DND-41 (cell line): ENCODE measurements at regions not wholly inside any gene's neighbourhood (a gene's known extent, or its start where the extent isn't known, plus 50 kb on each side); places are given as distances from the start of the nearest gene placed in this dataset.

Experiments
- ATAC-seq: fragments of 200-7000 bp; cut with Tn5 transposase; 3 replicates; pipeline ENCODE4 v1.9.1; 2021; ENCODE audit warnings: low read depth; ENCODE audit not compliant: insufficient read depth
- DNase-seq: peaks from one replicate; pipeline ENCODE4 v3.0.0-alpha.2; 2020
- H2AFZ ChIP-seq: 2 replicates; pipeline ENCODE4 v1.6.0; 2012; ENCODE audit warnings: low read depth, low read length
- H3K27ac ChIP-seq: 2 replicates; pipeline ENCODE4 v1.5.1; 2012; ENCODE audit warnings: low read length, inconsistent platforms
- H3K27me3 ChIP-seq: fragments of 200-600 bp; sonication (generic); 2 replicates; pipeline ENCODE4 v1.6.0; 2012; ENCODE audit warnings: low read length, mild to moderate bottlenecking, inconsistent platforms; ENCODE audit not compliant: insufficient read depth, poor library complexity
- H3K36me3 ChIP-seq: 2 replicates; pipeline ENCODE4 v1.5.1; 2012; ENCODE audit warnings: low read length, inconsistent platforms; ENCODE audit not compliant: insufficient read depth
- H3K4me1 ChIP-seq: 2 replicates; pipeline ENCODE4 v1.5.1; 2012; ENCODE audit warnings: mild to moderate bottlenecking, low read length; ENCODE audit not compliant: insufficient read depth
- H3K4me2 ChIP-seq: 2 replicates; pipeline ENCODE4 v1.6.0; 2012; ENCODE audit warnings: mild to moderate bottlenecking, moderate library complexity, low read length, inconsistent platforms; ENCODE audit not compliant: insufficient read depth
- H3K4me3 ChIP-seq, 2 experiments: fragments of 200-600 bp in 1 of 2; shearing (Covaris generic) in 1 of 2; 2 replicates each; pipeline ENCODE4 v1.5.1; 2012 to 2016; ENCODE audit warnings: inconsistent platforms in 2 of 2, low read length in 2 of 2, mild to moderate bottlenecking in 2 of 2, low read depth in 1 of 2, moderate library complexity in 1 of 2
- H3K79me2 ChIP-seq: 2 replicates; pipeline ENCODE4 v1.6.0; 2012; ENCODE audit warnings: low read length, inconsistent platforms; ENCODE audit not compliant: insufficient read depth
- H3K9ac ChIP-seq: 2 replicates; pipeline ENCODE4 v1.6.0; 2012; ENCODE audit warnings: low read depth, mild to moderate bottlenecking, inconsistent platforms, low read length, moderate library complexity
- H3K9me3 ChIP-seq: 2 replicates; pipeline ENCODE4 v1.5.1; 2012; ENCODE audit warnings: low read length, moderate library complexity, mild to moderate bottlenecking, inconsistent platforms; ENCODE audit not compliant: insufficient read depth, severe bottlenecking
- H4K20me1 ChIP-seq: 2 replicates; pipeline ENCODE4 v1.6.0; 2012; ENCODE audit warnings: low read length; ENCODE audit not compliant: insufficient read depth
- EZH2 ChIP-seq: IDR thresholded peaks from 3 replicates; pipeline ENCODE4 v1.6.1; 2012; ENCODE audit warnings: borderline replicate concordance, low read depth, mild to moderate bottlenecking, moderate library complexity, low read length, inconsistent platforms; ENCODE audit not compliant: severe bottlenecking
- TF ChIP-seq, protein P1 (sequence below): IDR thresholded peaks from 2 replicates; pipeline ENCODE4 v1.5.1; 2012; ENCODE audit warnings: borderline replicate concordance, low read length, moderate library complexity, mild to moderate bottlenecking; ENCODE audit not compliant: poor library complexity, severe bottlenecking; ENCODE audit errors: extremely low read depth

DNA sequence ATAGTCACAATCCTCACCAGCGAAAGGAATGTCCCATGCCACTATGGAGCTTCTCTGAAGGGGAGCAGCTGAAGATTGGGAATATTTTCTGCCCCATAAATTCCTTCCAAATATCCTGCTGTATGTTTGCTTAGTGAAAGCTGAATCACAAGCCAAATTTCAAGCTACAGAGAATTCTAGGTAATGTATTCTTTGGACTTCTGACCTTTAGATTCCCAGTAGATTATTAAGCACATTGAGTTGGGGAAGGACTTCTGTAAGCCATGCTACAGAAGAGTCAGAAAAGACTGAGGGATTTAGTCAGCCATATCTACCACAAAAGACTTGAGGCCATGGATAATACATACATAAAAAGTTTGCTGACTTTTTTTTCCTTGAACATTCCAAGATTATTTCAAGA is 1342.0 kb upstream of the NUDT12 start:
- no peaks in the 10 kb centered on the region for H3K36me3 ChIP-seq
- TF ChIP-seq, protein P1, sequence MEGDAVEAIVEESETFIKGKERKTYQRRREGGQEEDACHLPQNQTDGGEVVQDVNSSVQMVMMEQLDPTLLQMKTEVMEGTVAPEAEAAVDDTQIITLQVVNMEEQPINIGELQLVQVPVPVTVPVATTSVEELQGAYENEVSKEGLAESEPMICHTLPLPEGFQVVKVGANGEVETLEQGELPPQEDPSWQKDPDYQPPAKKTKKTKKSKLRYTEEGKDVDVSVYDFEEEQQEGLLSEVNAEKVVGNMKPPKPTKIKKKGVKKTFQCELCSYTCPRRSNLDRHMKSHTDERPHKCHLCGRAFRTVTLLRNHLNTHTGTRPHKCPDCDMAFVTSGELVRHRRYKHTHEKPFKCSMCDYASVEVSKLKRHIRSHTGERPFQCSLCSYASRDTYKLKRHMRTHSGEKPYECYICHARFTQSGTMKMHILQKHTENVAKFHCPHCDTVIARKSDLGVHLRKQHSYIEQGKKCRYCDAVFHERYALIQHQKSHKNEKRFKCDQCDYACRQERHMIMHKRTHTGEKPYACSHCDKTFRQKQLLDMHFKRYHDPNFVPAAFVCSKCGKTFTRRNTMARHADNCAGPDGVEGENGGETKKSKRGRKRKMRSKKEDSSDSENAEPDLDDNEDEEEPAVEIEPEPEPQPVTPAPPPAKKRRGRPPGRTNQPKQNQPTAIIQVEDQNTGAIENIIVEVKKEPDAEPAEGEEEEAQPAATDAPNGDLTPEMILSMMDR: no peak
- TF ChIP-seq EZH2: no peak
- ATAC-seq (no peak), DNase-seq (no peak)
- H3K9me3 ChIP-seq: no peaks in the 10 kb centered on the region
- no peak overlapping the region for H3K27ac ChIP-seq
- no peak overlapping the region for H3K4me3 ChIP-seq
- H4K20me1 ChIP-seq: no peaks in the 10 kb centered on the region
- H3K79me2 ChIP-seq: no peaks in the 10 kb centered on the region
- H3K9ac ChIP-seq: no peak overlapping the region
- no peaks in the 10 kb centered on the region for H3K27me3 ChIP-seq
- H3K4me1 ChIP-seq: no peaks in the 10 kb centered on the region
- no peak overlapping the region for H2AFZ ChIP-seq
- H3K4me2 ChIP-seq: no peak overlapping the region

DNA sequence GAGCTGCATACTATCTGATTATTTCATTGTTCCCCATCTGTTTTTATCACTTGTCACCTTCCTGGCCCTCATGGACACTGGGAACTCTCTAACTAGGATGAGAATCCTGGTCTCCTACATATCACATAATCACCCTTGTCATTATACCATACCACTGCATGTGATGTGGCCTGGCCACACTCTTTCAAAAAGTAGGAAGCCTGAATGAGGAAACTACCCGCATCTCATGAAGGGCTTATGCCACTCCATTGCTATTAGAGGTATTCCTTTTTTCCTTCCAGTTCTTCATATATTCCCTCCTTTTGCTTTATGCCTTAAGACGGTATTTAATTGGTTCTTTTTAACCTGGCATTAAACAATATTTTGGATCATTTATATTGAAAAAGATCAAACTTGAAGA is 1341.4 kb upstream of the NUDT12 start:
- Histone ChIP-seq H3K9ac (no peak overlapping the region), H3K79me2 (no peaks in the 10 kb centered on the region), H3K4me3 (no peak overlapping the region), H3K36me3 (no peaks in the 10 kb centered on the region), H2AFZ (no peak overlapping the region), H4K20me1 (no peaks in the 10 kb centered on the region), H3K27me3 (no peaks in the 10 kb centered on the region), H3K9me3 (no peaks in the 10 kb centered on the region), H3K27ac (no peak overlapping the region), H3K4me1 (no peaks in the 10 kb centered on the region), H3K4me2 (no peak overlapping the region)
- TF ChIP-seq, protein P1: no peak
- TF ChIP-seq EZH2: no peak
- DNase-seq: no peak
- no peak for ATAC-seq

DNA sequence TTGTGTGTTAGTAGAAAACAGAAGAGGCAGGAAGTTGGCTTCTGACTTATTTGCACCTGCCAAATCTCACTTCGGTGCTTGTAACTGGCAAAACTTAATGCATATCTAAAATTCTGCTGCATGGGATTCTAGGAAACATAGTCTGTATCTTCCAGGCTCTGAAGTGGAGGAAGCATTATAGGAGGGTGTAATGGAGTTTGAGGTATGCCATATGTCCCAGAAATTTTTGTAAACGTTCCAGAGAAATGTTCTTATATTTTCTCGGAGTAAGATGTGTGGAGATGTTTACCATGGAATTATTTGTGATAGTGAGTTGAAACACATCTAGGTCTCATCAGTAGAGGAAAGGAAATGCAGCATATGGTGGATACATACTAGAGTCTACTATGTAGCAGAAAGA is 1329.0 kb upstream of the NUDT12 start:
- H3K9ac ChIP-seq: no peak overlapping the region
- no peaks in the 10 kb centered on the region for H3K79me2 ChIP-seq
- H3K36me3 ChIP-seq: no peaks in the 10 kb centered on the region
- no peak overlapping the region for H2AFZ ChIP-seq
- H3K9me3 ChIP-seq: no peaks in the 10 kb centered on the region
- no peaks in the 10 kb centered on the region for H3K27me3 ChIP-seq
- no peak for TF ChIP-seq EZH2
- TF ChIP-seq, protein P1: no peak
- ATAC-seq: no peak
- no peak overlapping the region for H3K4me3 ChIP-seq
- no peaks in the 10 kb centered on the region for H3K4me1 ChIP-seq
- H3K4me2 ChIP-seq: no peak overlapping the region
- no peak overlapping the region for H3K27ac ChIP-seq
- no peak for DNase-seq
- no peaks in the 10 kb centered on the region for H4K20me1 ChIP-seq

DNA sequence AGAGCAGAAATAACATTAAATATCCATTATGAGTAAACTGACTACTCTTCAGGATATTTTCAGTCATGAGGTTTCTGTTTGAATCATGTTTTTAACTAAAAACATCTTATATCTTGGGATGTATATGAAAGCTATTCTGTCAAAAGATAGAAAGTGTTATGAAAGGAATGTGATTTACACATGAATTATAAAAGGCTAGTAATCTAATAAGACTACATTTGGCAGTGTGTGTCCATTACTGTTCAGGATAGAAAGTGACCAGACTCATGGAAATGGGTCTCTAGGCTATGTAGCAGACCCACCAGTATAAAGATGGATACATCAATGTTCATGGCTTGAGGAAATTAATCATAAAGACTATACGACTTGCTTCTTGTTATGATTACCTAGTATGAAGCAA is 1328.2 kb upstream of the NUDT12 start:
- TF ChIP-seq, protein P1: no peak
- TF ChIP-seq EZH2: no peak
- no peaks in the 10 kb centered on the region for H3K79me2 ChIP-seq
- no peaks in the 10 kb centered on the region for H4K20me1 ChIP-seq
- DNase-seq: no peak
- H3K4me3 ChIP-seq: no peak overlapping the region
- H3K36me3 ChIP-seq: no peaks in the 10 kb centered on the region
- no peaks in the 10 kb centered on the region for H3K27me3 ChIP-seq
- no peaks in the 10 kb centered on the region for H3K4me1 ChIP-seq
- H3K9ac ChIP-seq: no peak overlapping the region
- ATAC-seq: no peak
- no peaks in the 10 kb centered on the region for H3K9me3 ChIP-seq
- H3K4me2 ChIP-seq: no peak overlapping the region
- no peak overlapping the region for H2AFZ ChIP-seq
- no peak overlapping the region for H3K27ac ChIP-seq
